ENCODE measurements at regions not wholly inside any gene's neighbourhood (a gene's known extent, or its start where the extent isn't known, plus 50 kb on each side); places are given as distances from the start of the nearest gene placed in this dataset.

- no peak for DNase-seq (ENCODE audit: extremely low spot score)
- ChIA-PET POLR2A (no interaction called here), CTCF (interaction anchor here (0.6 kb wide), 1 partner anchor 824 kb away, joined by 5 read pairs; no protein-coding TSS in a partner anchor)
- no peak for TF ChIP-seq L3MBTL2 (conservative IDR thresholded peaks at IDR 0.05)
- no peak for TF ChIP-seq SP1 (IDR thresholded peaks at IDR 0.05)
- no peak for TF ChIP-seq SUZ12 (IDR thresholded peaks at IDR 0.05)
- no peak for TF ChIP-seq FOXA1 (IDR thresholded peaks at IDR 0.05)
- TF ChIP-seq FOXK2 (IDR thresholded peaks at IDR 0.05) = no peak
- TF ChIP-seq BHLHE40 (IDR thresholded peaks at IDR 0.05; ENCODE audit: borderline replicate concordance) = no peak
- no peak for TF ChIP-seq CTBP1 (IDR thresholded peaks at IDR 0.05; ENCODE audit: borderline replicate concordance)
- no peak for TF ChIP-seq FOXM1 (IDR thresholded peaks at IDR 0.05; ENCODE audit: borderline replicate concordance)
- TF ChIP-seq NFRKB (IDR thresholded peaks at IDR 0.05) = no peak
- no peak for TF ChIP-seq HDGF (IDR thresholded peaks at IDR 0.05; ENCODE audit: borderline replicate concordance)
Measured at GRCh38 chr1:29504196-29504595, 267.9 kb downstream of the PTPRU start.

GRCh38 chr1:29502911-29503840, 266.9 kb downstream of the PTPRU start:
- DNase-seq (ENCODE audit: extremely low spot score) = no peak
- TF ChIP-seq TARDBP (IDR thresholded peaks at IDR 0.05) (no peak), ELF4 (IDR thresholded peaks at IDR 0.05) (no peak), SUZ12 (IDR thresholded peaks at IDR 0.05) (no peak), CTBP1 (IDR thresholded peaks at IDR 0.05; ENCODE audit: borderline replicate concordance) (no peak), SP1 (IDR thresholded peaks at IDR 0.05) (no peak), BHLHE40 (IDR thresholded peaks at IDR 0.05; ENCODE audit: borderline replicate concordance) (no peak), L3MBTL2 (conservative IDR thresholded peaks at IDR 0.05) (no peak), PKNOX1 (IDR thresholded peaks at IDR 0.05) (no peak), FOXM1 (IDR thresholded peaks at IDR 0.05; ENCODE audit: borderline replicate concordance) (no peak), FOXK2 (IDR thresholded peaks at IDR 0.05) (no peak), NFRKB (IDR thresholded peaks at IDR 0.05) (no peak), LEF1 (IDR thresholded peaks at IDR 0.05; ENCODE audit: borderline replicate concordance) (no peak), ARNT (IDR thresholded peaks at IDR 0.05) (no peak), ZNF384 (IDR thresholded peaks at IDR 0.05) (no peak), HDGF (IDR thresholded peaks at IDR 0.05; ENCODE audit: borderline replicate concordance) (no peak)
- ChIA-PET CTCF (no interaction called here), POLR2A (no interaction called here)

DNA sequence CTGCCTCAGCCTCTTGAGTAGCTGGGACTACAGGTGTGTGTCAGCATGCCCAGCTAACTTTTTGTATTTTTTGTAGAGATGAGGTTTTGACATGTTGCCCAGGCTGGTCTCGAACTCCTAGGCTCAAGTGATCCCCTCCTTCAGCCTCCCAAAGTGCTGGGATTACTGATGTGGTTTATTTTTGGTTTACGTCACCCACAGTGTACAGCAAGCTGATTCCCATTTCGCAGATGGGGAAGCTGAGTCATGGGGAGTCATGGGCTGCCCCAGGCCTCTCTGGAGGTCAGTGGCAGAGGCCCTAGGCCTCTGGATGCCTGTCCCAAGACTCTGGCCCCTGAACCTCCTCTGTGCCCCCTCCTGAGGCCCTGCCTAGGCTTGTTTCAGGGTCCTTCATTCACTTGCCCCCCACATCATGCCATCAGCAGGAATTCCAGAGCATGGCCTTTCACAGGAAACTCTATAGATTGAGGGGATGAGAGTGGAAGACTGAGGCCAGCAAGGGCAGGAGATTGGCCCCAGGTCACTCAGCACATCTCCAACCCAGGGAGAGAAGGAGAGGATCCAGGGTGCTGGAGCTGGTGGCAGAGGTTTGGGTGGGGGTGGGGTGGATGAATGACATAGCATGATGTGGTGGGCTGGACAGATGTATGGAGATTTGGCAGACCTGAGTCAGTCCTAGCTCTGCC, 266.0 kb downstream of the PTPRU start:
- TF ChIP-seq CTBP1 (IDR thresholded peaks at IDR 0.05; ENCODE audit: borderline replicate concordance) = no peak
- no peak for TF ChIP-seq PKNOX1 (IDR thresholded peaks at IDR 0.05)
- no peak for TF ChIP-seq NFRKB (IDR thresholded peaks at IDR 0.05)
- no peak for TF ChIP-seq ARNT (IDR thresholded peaks at IDR 0.05)
- TF ChIP-seq LEF1 (IDR thresholded peaks at IDR 0.05; ENCODE audit: borderline replicate concordance) = no peak
- TF ChIP-seq SUZ12 (IDR thresholded peaks at IDR 0.05) = no peak
- no peak for TF ChIP-seq SP1 (IDR thresholded peaks at IDR 0.05)
- TF ChIP-seq BHLHE40 (IDR thresholded peaks at IDR 0.05; ENCODE audit: borderline replicate concordance) = no peak
- TF ChIP-seq FOXM1 (IDR thresholded peaks at IDR 0.05; ENCODE audit: borderline replicate concordance) = no peak
- TF ChIP-seq FOXK2 (IDR thresholded peaks at IDR 0.05) = no peak
- TF ChIP-seq FOXA1 (IDR thresholded peaks at IDR 0.05) = no peak
- no peak for TF ChIP-seq L3MBTL2 (conservative IDR thresholded peaks at IDR 0.05)
- no peak for TF ChIP-seq ZNF384 (IDR thresholded peaks at IDR 0.05)
- ChIA-PET CTCF (no interaction called here), POLR2A (no interaction called here)

GRCh38 chr1:29501227-29501976, 265.1 kb downstream of the PTPRU start:
- no peak for TF ChIP-seq ARNT (IDR thresholded peaks at IDR 0.05)
- TF ChIP-seq ELF4 (IDR thresholded peaks at IDR 0.05) = no peak
- TF ChIP-seq TARDBP (IDR thresholded peaks at IDR 0.05) = no peak
- TF ChIP-seq HDGF (IDR thresholded peaks at IDR 0.05; ENCODE audit: borderline replicate concordance) = no peak
- no peak for TF ChIP-seq FOXA1 (IDR thresholded peaks at IDR 0.05)
- DNase-seq (ENCODE audit: extremely low spot score) = no peak
- ChIA-PET CTCF (no interaction called here), POLR2A (no interaction called here)

More for the DNA sequence above, 266.0 kb downstream of the PTPRU start:
- DNase-seq (ENCODE audit: extremely low spot score) = no peak

GRCh38 chr1:29500651-29501050, 264.3 kb downstream of the PTPRU start:
- DNase-seq (ENCODE audit: extremely low spot score) = no peak
- TF ChIP-seq LEF1 (IDR thresholded peaks at IDR 0.05; ENCODE audit: borderline replicate concordance) (no peak), FOXK2 (IDR thresholded peaks at IDR 0.05) (no peak), FOXA1 (IDR thresholded peaks at IDR 0.05) (no peak), ZNF384 (IDR thresholded peaks at IDR 0.05) (no peak), TARDBP (IDR thresholded peaks at IDR 0.05) (no peak), NFRKB (IDR thresholded peaks at IDR 0.05) (no peak), FOXM1 (IDR thresholded peaks at IDR 0.05; ENCODE audit: borderline replicate concordance) (no peak), ELF4 (IDR thresholded peaks at IDR 0.05) (no peak), BHLHE40 (IDR thresholded peaks at IDR 0.05; ENCODE audit: borderline replicate concordance) (no peak), SP1 (IDR thresholded peaks at IDR 0.05) (no peak), ARNT (IDR thresholded peaks at IDR 0.05) (no peak)
- ChIA-PET CTCF (no interaction called here), POLR2A (no interaction called here)

DNA sequence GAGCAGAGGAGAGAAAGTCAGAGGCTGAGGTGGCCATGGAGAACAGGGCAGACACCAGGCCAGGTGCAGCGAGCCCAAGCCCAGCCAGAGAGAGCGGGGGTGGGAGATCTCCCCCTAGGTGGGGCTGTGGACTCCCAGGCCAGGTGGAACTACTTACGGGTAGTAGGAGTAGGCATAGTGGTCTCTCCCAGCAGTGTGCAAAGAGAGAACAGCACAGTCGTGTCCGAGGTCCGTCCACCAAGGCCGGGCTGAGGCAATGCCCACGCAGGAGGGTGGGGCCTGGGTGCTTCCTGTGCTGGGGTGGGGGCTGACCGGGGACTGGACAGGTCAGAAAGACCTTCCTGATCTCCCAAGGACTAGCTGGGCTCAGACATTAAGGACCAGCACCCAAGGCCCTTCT, 263.7 kb downstream of the PTPRU start:
- DNase-seq (ENCODE audit: extremely low spot score) = no peak
- POLR2A ChIA-PET = no interaction called here
- no peak for TF ChIP-seq HDGF (IDR thresholded peaks at IDR 0.05; ENCODE audit: borderline replicate concordance)
- CTCF ChIA-PET = no interaction called here
